Neural cell (in vitro differentiated cells): ENCODE measurements at regions not wholly inside any gene's neighbourhood (a gene's known extent, or its start where the extent isn't known, plus 50 kb on each side); places are given as distances from the start of the nearest gene placed in this dataset.

Experiments
- H2AFZ ChIP-seq: fragments of 200-600, 300-800 bp; sonication (generic), shearing (Covaris generic); 2 replicates; pipeline ENCODE4 v1.6.0; 2014; ENCODE audit warnings: low read depth, mild to moderate bottlenecking, antibody characterized with exemption, low read length, moderate library complexity
- H3F3A ChIP-seq: fragments of 200-600 bp; shearing (Covaris generic); 2 replicates; pipeline ENCODE4 v1.6.1; 2016; ENCODE audit warnings: mild to moderate bottlenecking, moderate library complexity, mixed read lengths, antibody characterized with exemption, low read length; ENCODE audit not compliant: insufficient read depth, poor library complexity, severe bottlenecking
- H3K27ac ChIP-seq: fragments of 200-600, 300-800 bp; sonication (generic), shearing (Covaris generic); 2 replicates; pipeline ENCODE4 v1.5.1; 2014; ENCODE audit warnings: mild to moderate bottlenecking, low read length, moderate library complexity
- H3K27me3 ChIP-seq: fragments of 300-800, 200-600 bp; sonication (generic), shearing (Covaris generic); 2 replicates; pipeline ENCODE4 v1.6.0; 2014; ENCODE audit warnings: mild to moderate bottlenecking, low read depth, low read length, moderate library complexity; ENCODE audit not compliant: insufficient read depth
- H3K36me3 ChIP-seq: fragments of 300-800, 200-600 bp; sonication (generic), shearing (Covaris generic); 2 replicates; pipeline ENCODE4 v1.5.1; 2014; ENCODE audit warnings: mild to moderate bottlenecking, antibody characterized with exemption, low read length, moderate library complexity; ENCODE audit not compliant: insufficient read depth
- H3K4me2 ChIP-seq: fragments of 300-800, 200-600 bp; sonication (generic), shearing (Covaris generic); 2 replicates; pipeline ENCODE4 v1.6.0; 2014; ENCODE audit warnings: mild to moderate bottlenecking, low read length
- H3K4me3 ChIP-seq: fragments of 300-800, 200-600 bp; sonication (generic), shearing (Covaris generic); 2 replicates; pipeline ENCODE4 v1.5.1; 2014; ENCODE audit warnings: mild to moderate bottlenecking, low read length, moderate library complexity
- H3K79me2 ChIP-seq: fragments of 200-600 bp; shearing (Covaris generic); replicated peaks from 2 replicates; pipeline ENCODE4 v1.6.0; 2014; ENCODE audit warnings: mild to moderate bottlenecking, low read length, moderate library complexity; ENCODE audit not compliant: insufficient read depth
- H3K9ac ChIP-seq: fragments of 300-800, 200-600 bp; sonication (generic), shearing (Covaris generic); 2 replicates; pipeline ENCODE4 v1.6.1; 2016; ENCODE audit warnings: mild to moderate bottlenecking, low read length, mixed read lengths
- H3K9me2 ChIP-seq: fragments of 200-600 bp; shearing (Covaris generic); 2 replicates; pipeline ENCODE4 v1.6.1; 2016; ENCODE audit warnings: mild to moderate bottlenecking, low read length, mixed read lengths; ENCODE audit not compliant: insufficient read depth
- H3K9me3 ChIP-seq: fragments of 200-600, 300-800 bp; sonication (generic), shearing (Covaris generic); 2 replicates; pipeline ENCODE4 v1.6.1; 2016; ENCODE audit warnings: mild to moderate bottlenecking, mixed run types, low read length, moderate library complexity, mixed read lengths
- H4K20me1 ChIP-seq: fragments of 200-600 bp; shearing (Covaris generic); 2 replicates; pipeline ENCODE4 v1.6.1; 2016; ENCODE audit warnings: mild to moderate bottlenecking, mixed run types; ENCODE audit not compliant: insufficient read depth
- CTCF ChIP-seq: fragments of 450-650 bp; IDR thresholded peaks from 2 replicates; pipeline ENCODE4 v1.5.1; 2014; ENCODE audit warnings: antibody characterized with exemption, mild to moderate bottlenecking, moderate library complexity; ENCODE audit not compliant: poor library complexity, severe bottlenecking
- EP300 ChIP-seq: fragments of 450-650 bp; conservative IDR thresholded peaks from 2 replicates; pipeline ENCODE4 v1.6.1; 2014; ENCODE audit warnings: antibody characterized with exemption, mild to moderate bottlenecking, moderate library complexity; ENCODE audit not compliant: poor library complexity, severe bottlenecking
- EZH2 ChIP-seq: fragments of 200-600, 300-800 bp; shearing (Covaris generic), sonication (generic); IDR thresholded peaks from 2 replicates; pipeline ENCODE4 v1.6.1; 2014; ENCODE audit warnings: antibody characterized with exemption, low read length, borderline replicate concordance, mild to moderate bottlenecking; ENCODE audit not compliant: insufficient read depth, poor library complexity, severe bottlenecking
- MXI1 ChIP-seq: fragments of 450-650 bp; conservative IDR thresholded peaks from 2 replicates; pipeline ENCODE4 v1.6.1; 2014; ENCODE audit warnings: antibody characterized with exemption, mild to moderate bottlenecking; ENCODE audit not compliant: poor library complexity, severe bottlenecking
- POLR2AphosphoS5 ChIP-seq: IDR thresholded peaks from 2 replicates; pipeline ENCODE4 v1.6.1; 2012
- RAD21 ChIP-seq: fragments of 450-650 bp; conservative IDR thresholded peaks from 2 replicates; pipeline ENCODE4 v1.6.1; 2014; ENCODE audit warnings: antibody characterized with exemption, mild to moderate bottlenecking, moderate library complexity
- SMC3 ChIP-seq: fragments of 450-650 bp; conservative IDR thresholded peaks from 2 replicates; pipeline ENCODE4 v1.6.1; 2014; ENCODE audit warnings: antibody characterized with exemption, mild to moderate bottlenecking, moderate library complexity; ENCODE audit not compliant: poor library complexity
- TAF1 ChIP-seq: IDR thresholded peaks from 2 replicates; pipeline ENCODE4 v1.6.1; 2012; ENCODE audit warnings: low read depth
- TF ChIP-seq, protein P1 (sequence below): IDR thresholded peaks from 2 replicates; pipeline ENCODE4 v1.6.1; 2012; ENCODE audit warnings: borderline replicate concordance

- TF ChIP-seq SMC3: no peak
- TF ChIP-seq MXI1: no peak
- no peak for TF ChIP-seq TAF1
- no peak for TF ChIP-seq EZH2
- TF ChIP-seq, protein P1, sequence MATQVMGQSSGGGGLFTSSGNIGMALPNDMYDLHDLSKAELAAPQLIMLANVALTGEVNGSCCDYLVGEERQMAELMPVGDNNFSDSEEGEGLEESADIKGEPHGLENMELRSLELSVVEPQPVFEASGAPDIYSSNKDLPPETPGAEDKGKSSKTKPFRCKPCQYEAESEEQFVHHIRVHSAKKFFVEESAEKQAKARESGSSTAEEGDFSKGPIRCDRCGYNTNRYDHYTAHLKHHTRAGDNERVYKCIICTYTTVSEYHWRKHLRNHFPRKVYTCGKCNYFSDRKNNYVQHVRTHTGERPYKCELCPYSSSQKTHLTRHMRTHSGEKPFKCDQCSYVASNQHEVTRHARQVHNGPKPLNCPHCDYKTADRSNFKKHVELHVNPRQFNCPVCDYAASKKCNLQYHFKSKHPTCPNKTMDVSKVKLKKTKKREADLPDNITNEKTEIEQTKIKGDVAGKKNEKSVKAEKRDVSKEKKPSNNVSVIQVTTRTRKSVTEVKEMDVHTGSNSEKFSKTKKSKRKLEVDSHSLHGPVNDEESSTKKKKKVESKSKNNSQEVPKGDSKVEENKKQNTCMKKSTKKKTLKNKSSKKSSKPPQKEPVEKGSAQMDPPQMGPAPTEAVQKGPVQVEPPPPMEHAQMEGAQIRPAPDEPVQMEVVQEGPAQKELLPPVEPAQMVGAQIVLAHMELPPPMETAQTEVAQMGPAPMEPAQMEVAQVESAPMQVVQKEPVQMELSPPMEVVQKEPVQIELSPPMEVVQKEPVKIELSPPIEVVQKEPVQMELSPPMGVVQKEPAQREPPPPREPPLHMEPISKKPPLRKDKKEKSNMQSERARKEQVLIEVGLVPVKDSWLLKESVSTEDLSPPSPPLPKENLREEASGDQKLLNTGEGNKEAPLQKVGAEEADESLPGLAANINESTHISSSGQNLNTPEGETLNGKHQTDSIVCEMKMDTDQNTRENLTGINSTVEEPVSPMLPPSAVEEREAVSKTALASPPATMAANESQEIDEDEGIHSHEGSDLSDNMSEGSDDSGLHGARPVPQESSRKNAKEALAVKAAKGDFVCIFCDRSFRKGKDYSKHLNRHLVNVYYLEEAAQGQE: no peak
- TF ChIP-seq POLR2AphosphoS5: no peak
- no peak for TF ChIP-seq EP300
- TF ChIP-seq CTCF: no peak
- no peak for TF ChIP-seq RAD21
- H3K79me2 ChIP-seq: no peaks in the 10 kb centered on the region
- no peak overlapping the region for H3K27ac ChIP-seq
- no peak overlapping the region for H3K4me3 ChIP-seq
- no peaks in the 10 kb centered on the region for H3F3A ChIP-seq
- H3K9ac ChIP-seq: no peak overlapping the region
- H3K36me3 ChIP-seq: no peaks in the 10 kb centered on the region
- no peak overlapping the region for H3K4me2 ChIP-seq
- H4K20me1 ChIP-seq: no peaks in the 10 kb centered on the region
- no peak overlapping the region for H2AFZ ChIP-seq
- no peaks in the 10 kb centered on the region for H3K9me2 ChIP-seq
- no peaks in the 10 kb centered on the region for H3K27me3 ChIP-seq
- no peaks in the 10 kb centered on the region for H3K9me3 ChIP-seq
Measured at GRCh38 chr14:80313806-80314205, 102.5 kb upstream of the DIO2 start.

DNA sequence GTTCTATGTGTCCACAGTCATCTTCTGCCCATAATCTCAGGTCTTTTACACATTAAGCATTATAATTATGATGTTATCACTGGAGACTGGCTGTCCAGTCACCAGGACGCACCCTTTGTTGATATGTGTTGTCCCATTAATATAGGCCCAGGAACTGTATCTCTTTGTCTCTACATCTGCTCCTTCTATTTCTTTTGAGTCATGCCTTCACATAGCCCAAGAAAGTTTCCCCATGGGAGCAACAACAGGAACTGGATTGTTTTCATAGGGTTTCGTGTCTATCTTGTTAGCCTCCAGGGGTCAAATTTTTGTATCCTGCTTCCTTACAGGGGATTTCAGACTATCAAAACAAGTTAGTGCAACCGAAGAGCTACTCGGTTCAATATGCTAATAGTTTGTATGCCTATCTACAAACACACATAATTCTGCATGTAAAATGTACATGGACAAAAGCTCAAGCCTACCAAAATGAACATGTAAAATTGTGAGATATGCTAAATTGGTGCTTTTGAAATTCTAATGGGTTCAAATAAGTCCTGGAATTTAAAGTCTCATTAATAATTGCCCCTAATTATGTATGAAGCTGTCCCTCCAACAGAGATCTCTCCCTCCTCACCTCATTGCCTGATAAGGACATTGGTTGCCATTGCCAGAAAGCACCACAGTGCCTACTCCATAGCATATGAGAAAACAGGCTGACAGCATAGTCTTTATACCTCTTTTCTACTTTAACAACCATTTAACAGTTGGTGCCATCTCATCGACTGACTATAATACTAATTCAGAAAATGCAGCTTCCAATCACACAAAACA is 99.8 kb upstream of the DIO2 start:
- no peaks in the 10 kb centered on the region for H3K36me3 ChIP-seq
- no peaks in the 10 kb centered on the region for H3K27me3 ChIP-seq
- H3K4me2 ChIP-seq: no peak overlapping the region
- TF ChIP-seq SMC3: no peak
- no peaks in the 10 kb centered on the region for H3K9me2 ChIP-seq
- H3K27ac ChIP-seq: no peak overlapping the region
- no peaks in the 10 kb centered on the region for H3F3A ChIP-seq
- H4K20me1 ChIP-seq: no peaks in the 10 kb centered on the region
- H3K9me3 ChIP-seq: no peaks in the 10 kb centered on the region
- no peak overlapping the region for H3K9ac ChIP-seq
- H3K79me2 ChIP-seq: no peaks in the 10 kb centered on the region
- H3K4me3 ChIP-seq: no peak overlapping the region
- H2AFZ ChIP-seq: no peak overlapping the region
